Smooth muscle cell (in vitro differentiated cells): ENCODE measurements at regions not wholly inside any gene's neighbourhood (a gene's known extent, or its start where the extent isn't known, plus 50 kb on each side); places are given as distances from the start of the nearest gene placed in this dataset.

Source experiments
- DNase-seq: peaks from one replicate; lab custom pipeline; 2025; ENCODE audit not compliant: unreplicated experiment; lab: John Stamatoyannopoulos, UW
- H2AFZ ChIP-seq: fragments of 200-600 bp; sonication (generic); 2 replicates; pipeline ENCODE4 v1.6.0; 2016; ENCODE audit warnings: antibody characterized with exemption, low read depth, mild to moderate bottlenecking
- H3F3A ChIP-seq: fragments of 200-600 bp; sonication (generic); 2 replicates; pipeline ENCODE4 v1.6.0; 2017; ENCODE audit warnings: antibody characterized with exemption, low read depth
- H3K27ac ChIP-seq: fragments of 200-600 bp; sonication (generic); 2 replicates; pipeline ENCODE4 v1.5.1; 2016; ENCODE audit warnings: low read depth, mild to moderate bottlenecking
- H3K27me3 ChIP-seq: fragments of 200-600 bp; sonication (generic); 2 replicates; pipeline ENCODE4 v1.6.1; 2016; ENCODE audit warnings: low read depth, mild to moderate bottlenecking
- H3K36me3 ChIP-seq: fragments of 200-600 bp; sonication (generic); 2 replicates; pipeline ENCODE4 v1.5.1; 2016; ENCODE audit warnings: low read depth
- H3K4me1 ChIP-seq: fragments of 200-600 bp; sonication (generic); 2 replicates; pipeline ENCODE4 v1.5.1; 2016; ENCODE audit warnings: low read depth
- H3K4me2 ChIP-seq: fragments of 200-600 bp; sonication (generic); 2 replicates; pipeline ENCODE4 v1.6.0; 2016; ENCODE audit warnings: mild to moderate bottlenecking
- H3K4me3 ChIP-seq: fragments of 200-600 bp; sonication (generic); 2 replicates; pipeline ENCODE4 v1.5.1; 2016; ENCODE audit warnings: mild to moderate bottlenecking
- H3K79me2 ChIP-seq: fragments of 200-600 bp; sonication (generic); 2 replicates; pipeline ENCODE4 v1.6.0; 2016; ENCODE audit warnings: low read depth, mild to moderate bottlenecking
- H3K9ac ChIP-seq: fragments of 200-600 bp; sonication (generic); 2 replicates; pipeline ENCODE4 v1.6.0; 2016; ENCODE audit warnings: low read depth
- H3K9me3 ChIP-seq: fragments of 200-600 bp; sonication (generic); replicated peaks from 2 replicates; pipeline ENCODE4 v1.5.1; 2016; ENCODE audit warnings: low read depth
- H4K20me1 ChIP-seq: fragments of 200-600 bp; sonication (generic); 2 replicates; pipeline ENCODE4 v1.6.0; 2016; ENCODE audit warnings: low read depth
- CTCF ChIP-seq: fragments of 200-600 bp; sonication (generic); IDR thresholded peaks from 2 replicates; pipeline ENCODE4 v1.5.1; 2017; ENCODE audit warnings: borderline replicate concordance, mild to moderate bottlenecking, antibody characterized with exemption; ENCODE audit not compliant: insufficient read depth, poor library complexity, severe bottlenecking
- WGBS: methylation state at CpG from one replicate; pipeline ENCODE4 v1.1.7; 2016; ENCODE audit warnings: low lambda C conversion rate; 5-methylcytosine and 5-hydroxymethylcytosine counted together

- Histone ChIP-seq H3K4me2 (no peak overlapping the region), H3K79me2 (no peaks in the 10 kb centered on the region), H3F3A (peaks cover 6% of the 10 kb centered on the region)
Measured at GRCh38 chr5:124515497-124516245, 230.8 kb downstream of the ZNF608 start.

GRCh38 chr5:124514956-124515355, 231.5 kb downstream of the ZNF608 start:
- no peak overlapping the region for H3K4me2 ChIP-seq
- peaks cover 12% of the 10 kb centered on the region for H3K4me1 ChIP-seq
- H3K36me3 ChIP-seq = no peaks in the 10 kb centered on the region
- TF ChIP-seq CTCF = no peak
- H4K20me1 ChIP-seq = no peaks in the 10 kb centered on the region
- H3K4me3 ChIP-seq = no peak overlapping the region
- H2AFZ ChIP-seq = no peak overlapping the region
- WGBS = 96% methylated on average over 3 of the region's 3 CpGs
- DNase-seq = no peak
- H3F3A ChIP-seq = peaks cover 6% of the 10 kb centered on the region
- no peak overlapping the region for H3K9ac ChIP-seq
- no peaks in the 10 kb centered on the region for H3K9me3 ChIP-seq
- H3K79me2 ChIP-seq = no peaks in the 10 kb centered on the region
- H3K27ac ChIP-seq = no peak overlapping the region
- no peaks in the 10 kb centered on the region for H3K27me3 ChIP-seq

More at GRCh38 chr5:124515497-124516245, 230.8 kb downstream of the ZNF608 start:
- Histone ChIP-seq H3K27ac (no peak overlapping the region), H2AFZ (no peak overlapping the region), H3K9ac (no peak overlapping the region), H3K36me3 (no peaks in the 10 kb centered on the region), H3K4me3 (no peak overlapping the region), H4K20me1 (no peaks in the 10 kb centered on the region), H3K4me1 (peaks cover 12% of the 10 kb centered on the region), H3K27me3 (no peaks in the 10 kb centered on the region), H3K9me3 (no peaks in the 10 kb centered on the region)
- no peak for DNase-seq
- 93% methylated on average over 3 of the region's 3 CpGs for WGBS
- no peak for TF ChIP-seq CTCF

GRCh38 chr5:124512952-124513632, 233.3 kb downstream of the ZNF608 start:
- TF ChIP-seq CTCF = no peak
- no peak overlapping the region for H3K27ac ChIP-seq

DNA sequence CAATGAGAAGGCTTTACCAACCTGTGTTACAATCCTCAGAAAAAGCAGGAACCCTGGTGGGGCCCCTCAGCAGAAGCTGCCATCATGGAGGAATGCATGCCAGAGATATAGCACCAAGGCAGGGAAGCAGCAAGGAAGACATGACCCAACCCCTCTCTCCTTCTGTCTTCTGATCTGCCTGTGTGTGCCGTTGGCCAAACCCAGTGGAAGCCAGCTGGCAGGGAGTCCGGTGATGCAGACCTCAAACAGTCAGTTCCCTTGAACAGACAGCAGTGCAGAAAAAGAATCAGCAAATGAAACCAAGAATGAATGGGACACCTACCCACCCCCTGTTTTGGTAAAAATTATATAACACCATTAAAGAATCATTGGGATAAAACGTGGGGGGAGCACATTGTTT, 234.2 kb downstream of the ZNF608 start:
- no peak for DNase-seq
- WGBS = 96% methylated on average over 3 of the region's 3 CpGs
- no peaks in the 10 kb centered on the region for H3K27me3 ChIP-seq

More at GRCh38 chr5:124512952-124513632, 233.3 kb downstream of the ZNF608 start:
- no peaks in the 10 kb centered on the region for H3K36me3 ChIP-seq
- H4K20me1 ChIP-seq = no peaks in the 10 kb centered on the region
- H2AFZ ChIP-seq = no peak overlapping the region
- no peak overlapping the region for H3K4me3 ChIP-seq
- no peak for DNase-seq
- H3F3A ChIP-seq = no peaks in the 10 kb centered on the region
- no peaks in the 10 kb centered on the region for H3K79me2 ChIP-seq
- no peak overlapping the region for H3K4me2 ChIP-seq
- H3K27me3 ChIP-seq = no peaks in the 10 kb centered on the region
- H3K9me3 ChIP-seq = no peaks in the 10 kb centered on the region
- 77% methylated on average over 5 of the region's 5 CpGs for WGBS
- no peak overlapping the region for H3K9ac ChIP-seq
- peaks cover 8% of the 10 kb centered on the region for H3K4me1 ChIP-seq

More for the DNA sequence above, 234.2 kb downstream of the ZNF608 start:
- Histone ChIP-seq H3K36me3 (no peaks in the 10 kb centered on the region), H3F3A (no peaks in the 10 kb centered on the region), H2AFZ (no peak overlapping the region), H3K4me3 (no peak overlapping the region), H3K9me3 (no peaks in the 10 kb centered on the region), H3K4me1 (peaks cover 8% of the 10 kb centered on the region), H3K9ac (no peak overlapping the region), H4K20me1 (no peaks in the 10 kb centered on the region), H3K4me2 (no peak overlapping the region), H3K79me2 (no peaks in the 10 kb centered on the region), H3K27ac (no peak overlapping the region)
- no peak for TF ChIP-seq CTCF
